TTC549 (cell line): ENCODE measurements at regions not wholly inside any gene's neighbourhood (a gene's known extent, or its start where the extent isn't known, plus 50 kb on each side); places are given as distances from the start of the nearest gene placed in this dataset.
"Not testable (repeated sequence)": the region's sequence is repeated elsewhere in the genome, so short reads cannot be mapped to it uniquely, and the experiment has no call there.

Experiments
- FAIRE-seq: peaks from 2 replicates; lab custom pipeline; 2012; peaks lifted over from hg19 to GRCh38; lab: Jason Lieb, UNC

- FAIRE-seq, result no peak
Observed at GRCh38 chr2:17460371-17461086, 57.7 kb downstream of the RAD51AP2 start.

- no peak for FAIRE-seq
Observed at GRCh38 chr2:17455343-17455742, 62.9 kb downstream of the RAD51AP2 start.

- FAIRE-seq, result not testable (repeated sequence)
Observed at GRCh38 chr2:17446191-17446590, 72.0 kb downstream of the RAD51AP2 start.

- no peak for FAIRE-seq
Observed at GRCh38 chr2:17445744-17446143, 72.5 kb downstream of the RAD51AP2 start.

- no peak for FAIRE-seq
Observed at GRCh38 chr2:17442334-17442733, 75.9 kb downstream of the RAD51AP2 start.

- FAIRE-seq, result no peak
Observed at GRCh38 chr2:17441790-17442189, 76.5 kb downstream of the RAD51AP2 start.

- no peak for FAIRE-seq
Observed at GRCh38 chr2:17441055-17441771, 77.0 kb downstream of the RAD51AP2 start.

- no peak for FAIRE-seq
Observed at GRCh38 chr2:17430326-17430725, 87.9 kb downstream of the RAD51AP2 start.

GRCh38 chr2:17429130-17429529, 89.1 kb downstream of the RAD51AP2 start:
- FAIRE-seq, result no peak

GRCh38 chr2:17427401-17427800, 90.8 kb downstream of the RAD51AP2 start:
- no peak for FAIRE-seq

GRCh38 chr2:17426743-17427142, 91.5 kb downstream of the RAD51AP2 start:
- no peak for FAIRE-seq

- FAIRE-seq, result no peak
Observed at GRCh38 chr2:17422061-17422460, 96.2 kb downstream of the RAD51AP2 start.

GRCh38 chr2:17416884-17417391, 101.3 kb downstream of the RAD51AP2 start:
- FAIRE-seq, result no peak

- FAIRE-seq, result no peak
Observed at GRCh38 chr2:17413036-17413435, 105.2 kb downstream of the RAD51AP2 start.

GRCh38 chr2:17401096-17401495, 117.1 kb downstream of the RAD51AP2 start:
- FAIRE-seq, result no peak

GRCh38 chr2:17398770-17399169, 119.5 kb downstream of the RAD51AP2 start:
- no peak for FAIRE-seq

- no peak for FAIRE-seq
Observed at GRCh38 chr2:17388798-17389197, 129.4 kb downstream of the RAD51AP2 start.

GRCh38 chr2:17387591-17387990, 130.6 kb downstream of the RAD51AP2 start:
- FAIRE-seq, result no peak

- no peak for FAIRE-seq
Observed at GRCh38 chr2:17386771-17387170, 131.5 kb downstream of the RAD51AP2 start.

GRCh38 chr2:17380003-17380402, 138.2 kb downstream of the RAD51AP2 start:
- FAIRE-seq, result no peak

GRCh38 chr2:17375262-17375661, 143.0 kb downstream of the RAD51AP2 start:
- no peak for FAIRE-seq

GRCh38 chr2:17373741-17374140, 144.5 kb downstream of the RAD51AP2 start:
- no peak for FAIRE-seq

GRCh38 chr2:17373041-17373440, 145.2 kb downstream of the RAD51AP2 start:
- no peak for FAIRE-seq

- no peak for FAIRE-seq
Observed at GRCh38 chr2:17363846-17364245, 154.4 kb downstream of the RAD51AP2 start.
